ENCODE measurements at regions not wholly inside any gene's neighbourhood (a gene's known extent, or its start where the extent isn't known, plus 50 kb on each side); places are given as distances from the start of the nearest gene placed in this dataset.

DNA sequence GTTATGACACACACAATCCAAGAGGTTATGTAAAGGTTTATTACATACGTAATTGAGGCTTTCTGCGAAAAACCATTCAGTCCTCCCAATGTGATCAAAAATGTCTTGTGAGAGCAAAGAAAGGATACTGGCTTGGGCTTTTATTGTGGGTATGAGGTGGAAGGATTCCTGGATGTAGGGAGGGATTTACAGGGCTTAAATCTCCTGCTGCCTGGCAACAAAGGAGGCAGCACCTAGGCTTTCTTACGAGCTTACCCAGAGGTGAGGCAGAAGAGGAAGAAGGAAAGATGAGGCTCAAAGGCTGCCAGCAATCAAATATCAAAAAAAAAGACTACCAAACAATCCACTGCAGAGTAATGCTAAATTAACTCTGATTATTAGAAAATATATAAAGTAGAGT, 1149.5 kb upstream of the POT1 start:
- TF ChIP-seq TP53 (CRISPR knock-in tag; IDR thresholded peaks at IDR 0.05) (no peak), SMC3 (IDR thresholded peaks at IDR 0.05) (no peak), POLR2A (IDR thresholded peaks at IDR 0.05; ENCODE audit: low read length) (no peak), RNF2 (IDR thresholded peaks at IDR 0.05; ENCODE audit: borderline replicate concordance, low read depth) (no peak), MAZ (IDR thresholded peaks at IDR 0.05; ENCODE audit: borderline replicate concordance, low read depth, low read length) (no peak)
- TF ChIP-seq, protein P1, sequence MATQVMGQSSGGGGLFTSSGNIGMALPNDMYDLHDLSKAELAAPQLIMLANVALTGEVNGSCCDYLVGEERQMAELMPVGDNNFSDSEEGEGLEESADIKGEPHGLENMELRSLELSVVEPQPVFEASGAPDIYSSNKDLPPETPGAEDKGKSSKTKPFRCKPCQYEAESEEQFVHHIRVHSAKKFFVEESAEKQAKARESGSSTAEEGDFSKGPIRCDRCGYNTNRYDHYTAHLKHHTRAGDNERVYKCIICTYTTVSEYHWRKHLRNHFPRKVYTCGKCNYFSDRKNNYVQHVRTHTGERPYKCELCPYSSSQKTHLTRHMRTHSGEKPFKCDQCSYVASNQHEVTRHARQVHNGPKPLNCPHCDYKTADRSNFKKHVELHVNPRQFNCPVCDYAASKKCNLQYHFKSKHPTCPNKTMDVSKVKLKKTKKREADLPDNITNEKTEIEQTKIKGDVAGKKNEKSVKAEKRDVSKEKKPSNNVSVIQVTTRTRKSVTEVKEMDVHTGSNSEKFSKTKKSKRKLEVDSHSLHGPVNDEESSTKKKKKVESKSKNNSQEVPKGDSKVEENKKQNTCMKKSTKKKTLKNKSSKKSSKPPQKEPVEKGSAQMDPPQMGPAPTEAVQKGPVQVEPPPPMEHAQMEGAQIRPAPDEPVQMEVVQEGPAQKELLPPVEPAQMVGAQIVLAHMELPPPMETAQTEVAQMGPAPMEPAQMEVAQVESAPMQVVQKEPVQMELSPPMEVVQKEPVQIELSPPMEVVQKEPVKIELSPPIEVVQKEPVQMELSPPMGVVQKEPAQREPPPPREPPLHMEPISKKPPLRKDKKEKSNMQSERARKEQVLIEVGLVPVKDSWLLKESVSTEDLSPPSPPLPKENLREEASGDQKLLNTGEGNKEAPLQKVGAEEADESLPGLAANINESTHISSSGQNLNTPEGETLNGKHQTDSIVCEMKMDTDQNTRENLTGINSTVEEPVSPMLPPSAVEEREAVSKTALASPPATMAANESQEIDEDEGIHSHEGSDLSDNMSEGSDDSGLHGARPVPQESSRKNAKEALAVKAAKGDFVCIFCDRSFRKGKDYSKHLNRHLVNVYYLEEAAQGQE (IDR thresholded peaks at IDR 0.05): no peak
- TF ChIP-seq, protein P2, sequence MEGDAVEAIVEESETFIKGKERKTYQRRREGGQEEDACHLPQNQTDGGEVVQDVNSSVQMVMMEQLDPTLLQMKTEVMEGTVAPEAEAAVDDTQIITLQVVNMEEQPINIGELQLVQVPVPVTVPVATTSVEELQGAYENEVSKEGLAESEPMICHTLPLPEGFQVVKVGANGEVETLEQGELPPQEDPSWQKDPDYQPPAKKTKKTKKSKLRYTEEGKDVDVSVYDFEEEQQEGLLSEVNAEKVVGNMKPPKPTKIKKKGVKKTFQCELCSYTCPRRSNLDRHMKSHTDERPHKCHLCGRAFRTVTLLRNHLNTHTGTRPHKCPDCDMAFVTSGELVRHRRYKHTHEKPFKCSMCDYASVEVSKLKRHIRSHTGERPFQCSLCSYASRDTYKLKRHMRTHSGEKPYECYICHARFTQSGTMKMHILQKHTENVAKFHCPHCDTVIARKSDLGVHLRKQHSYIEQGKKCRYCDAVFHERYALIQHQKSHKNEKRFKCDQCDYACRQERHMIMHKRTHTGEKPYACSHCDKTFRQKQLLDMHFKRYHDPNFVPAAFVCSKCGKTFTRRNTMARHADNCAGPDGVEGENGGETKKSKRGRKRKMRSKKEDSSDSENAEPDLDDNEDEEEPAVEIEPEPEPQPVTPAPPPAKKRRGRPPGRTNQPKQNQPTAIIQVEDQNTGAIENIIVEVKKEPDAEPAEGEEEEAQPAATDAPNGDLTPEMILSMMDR (IDR thresholded peaks at IDR 0.05): no peak
